ENCODE measurements at regions not wholly inside any gene's neighbourhood (a gene's known extent, or its start where the extent isn't known, plus 50 kb on each side); places are given as distances from the start of the nearest gene placed in this dataset.

- TF ChIP-seq IRF2 (CRISPR knock-in tag; IDR thresholded peaks at IDR 0.05; ENCODE audit: borderline replicate concordance, low read depth) = no peak
Observed at GRCh38 chr11:88013508-88014065, 161.7 kb downstream of the RAB38 start (continued).

DNA sequence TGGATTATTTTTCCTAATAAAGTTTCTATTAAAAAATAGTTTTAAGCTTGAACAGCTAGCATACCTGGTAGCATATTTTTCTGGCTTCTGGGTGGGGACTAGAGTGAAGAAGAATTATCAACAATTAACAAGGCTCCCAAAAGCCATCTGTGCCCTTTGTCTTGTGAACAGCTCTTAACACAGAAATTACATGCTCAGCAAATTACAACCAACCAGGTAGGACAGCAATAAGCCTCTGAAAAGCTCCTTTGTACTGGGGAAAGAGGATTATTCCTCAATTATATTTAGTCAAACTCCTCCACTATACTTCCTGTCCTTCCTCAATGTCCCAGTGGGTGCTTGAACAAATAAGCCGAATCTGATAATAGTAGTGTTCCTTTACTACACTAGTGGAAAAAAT, 162.8 kb downstream of the RAB38 start:
- POLR2A ChIA-PET = interaction anchor here (0.5 to 0.6 kb wide), 2 partner anchors 248 to 314 kb away, joined by 3 to 4 read pairs; no protein-coding TSS in a partner anchor
- ATAC-seq = no peak
- CTCF ChIA-PET = interaction anchor here (1.0 to 1.2 kb wide), 2 partner anchors 134 to 540 kb away, joined by 3 to 4 read pairs; no protein-coding TSS in a partner anchor
- Mint-ChIP-seq H3K27ac (no peak overlapping the region), H3K4me3 (no peak overlapping the region), H3K36me3 (no peaks in the 10 kb centered on the region), H3K4me1 (peaks cover 11% of the 10 kb centered on the region), H3K9me3 (no peaks in the 10 kb centered on the region), H3K27me3 (ENCODE audit: low read depth) (no peaks in the 10 kb centered on the region)
- TF ChIP-seq EMX1 (CRISPR knock-in tag; IDR thresholded peaks at IDR 0.05) = no peak
- no peak for TF ChIP-seq ZNF263 (CRISPR knock-in tag; IDR thresholded peaks at IDR 0.05; ENCODE audit: low read depth)
- TF ChIP-seq SMAD3 (CRISPR knock-in tag; IDR thresholded peaks at IDR 0.05; ENCODE audit: borderline replicate concordance) = no peak
- no peak for TF ChIP-seq ZNF219 (CRISPR knock-in tag; IDR thresholded peaks at IDR 0.05; ENCODE audit: borderline replicate concordance)
- no peak for TF ChIP-seq FOXJ3 (CRISPR knock-in tag; IDR thresholded peaks at IDR 0.05; ENCODE audit: borderline replicate concordance)
- TF ChIP-seq, protein P1, sequence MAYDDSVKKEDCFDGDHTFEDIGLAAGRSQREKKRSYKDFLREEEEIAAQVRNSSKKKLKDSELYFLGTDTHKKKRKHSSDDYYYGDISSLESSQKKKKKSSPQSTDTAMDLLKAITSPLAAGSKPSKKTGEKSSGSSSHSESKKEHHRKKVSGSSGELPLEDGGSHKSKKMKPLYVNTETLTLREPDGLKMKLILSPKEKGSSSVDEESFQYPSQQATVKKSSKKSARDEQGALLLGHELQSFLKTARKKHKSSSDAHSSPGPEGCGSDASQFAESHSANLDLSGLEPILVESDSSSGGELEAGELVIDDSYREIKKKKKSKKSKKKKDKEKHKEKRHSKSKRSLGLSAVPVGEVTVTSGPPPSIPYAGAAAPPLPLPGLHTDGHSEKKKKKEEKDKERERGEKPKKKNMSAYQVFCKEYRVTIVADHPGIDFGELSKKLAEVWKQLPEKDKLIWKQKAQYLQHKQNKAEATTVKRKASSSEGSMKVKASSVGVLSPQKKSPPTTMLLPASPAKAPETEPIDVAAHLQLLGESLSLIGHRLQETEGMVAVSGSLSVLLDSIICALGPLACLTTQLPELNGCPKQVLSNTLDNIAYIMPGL (CRISPR knock-in tag; IDR thresholded peaks at IDR 0.05) = no peak
- no peak for TF ChIP-seq TCF7 (CRISPR knock-in tag; IDR thresholded peaks at IDR 0.05; ENCODE audit: low read depth)
- TF ChIP-seq NR1H2 (CRISPR knock-in tag; IDR thresholded peaks at IDR 0.05) = no peak
- no peak for DNase-seq (ENCODE audit: low spot score)

GRCh38 chr11:87976009-87976408, 199.2 kb downstream of the RAB38 start:
- Mint-ChIP-seq H3K9me3 (no peaks in the 10 kb centered on the region), H3K27me3 (ENCODE audit: low read depth) (no peaks in the 10 kb centered on the region; the same call in 1 of the 2 replicates), H3K27ac (no peak overlapping the region), H3K4me3 (no peak overlapping the region), H3K36me3 (no peaks in the 10 kb centered on the region), H3K4me1 (peaks cover 20% of the 10 kb centered on the region)
- TF ChIP-seq RELA (CRISPR knock-in tag; IDR thresholded peaks at IDR 0.05; ENCODE audit: borderline replicate concordance) (no peak), ATF1 (CRISPR knock-in tag; IDR thresholded peaks at IDR 0.05) (no peak)
- no peak for DNase-seq (ENCODE audit: low spot score)
- no peak for ATAC-seq
- CTCF ChIA-PET = no interaction called here
- POLR2A ChIA-PET = no interaction called here

- no peaks in the 10 kb centered on the region for H3K9me3 Mint-ChIP-seq
- no peaks in the 10 kb centered on the region for H3K36me3 Mint-ChIP-seq
- peaks cover 31% of the 10 kb centered on the region for H3K4me1 Mint-ChIP-seq
- DNase-seq (ENCODE audit: low spot score) (no peak), ATAC-seq (no peak; the same call in 1 of the 2 replicates)
- no peak for TF ChIP-seq GTF2I (CRISPR knock-in tag; conservative IDR thresholded peaks at IDR 0.05)
- no peak for TF ChIP-seq CREM (CRISPR knock-in tag; IDR thresholded peaks at IDR 0.05)
- no peak for TF ChIP-seq ZNF317 (CRISPR knock-in tag; IDR thresholded peaks at IDR 0.05; ENCODE audit: borderline replicate concordance, low read depth)
- TF ChIP-seq ZNF138 (CRISPR knock-in tag; conservative IDR thresholded peaks at IDR 0.05) = no peak
- H3K4me3 Mint-ChIP-seq = no peak overlapping the region
- H3K27me3 Mint-ChIP-seq (ENCODE audit: low read depth) = no peaks in the 10 kb centered on the region; the same call in 1 of the 2 replicates
- ChIA-PET POLR2A (no interaction called here), CTCF (interaction anchor here (1.2 to 1.3 kb wide), 2 partner anchors 511 to 578 kb away, joined by 3 to 4 read pairs; no protein-coding TSS in a partner anchor)
- H3K27ac Mint-ChIP-seq = no peak overlapping the region
Observed at GRCh38 chr11:87974797-87975196, 200.4 kb downstream of the RAB38 start.

DNA sequence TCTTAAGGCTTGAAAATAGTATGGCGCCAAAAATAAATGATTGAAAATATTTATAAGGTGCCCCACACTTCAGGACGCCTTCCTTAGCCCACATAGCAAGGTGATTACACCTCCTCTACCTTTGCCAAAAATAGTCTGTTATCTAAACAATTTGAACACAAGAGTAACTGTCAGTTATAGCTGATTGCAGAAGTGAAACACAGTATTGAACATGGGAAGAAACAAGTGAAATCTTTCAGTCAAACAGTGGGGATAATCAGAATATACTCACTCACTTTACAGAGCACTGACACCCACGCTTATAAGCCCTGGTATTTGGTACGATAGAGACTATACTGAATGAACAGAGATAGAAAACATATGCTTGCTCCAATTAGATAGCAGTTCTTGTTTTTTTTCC, 203.1 kb downstream of the RAB38 start:
- H3K9me3 Mint-ChIP-seq = no peaks in the 10 kb centered on the region
- ChIA-PET POLR2A (no interaction called here), CTCF (no interaction called here)
- no peak for DNase-seq (ENCODE audit: low spot score)
- H3K27ac Mint-ChIP-seq = no peak overlapping the region
- ATAC-seq = no peak
- H3K4me3 Mint-ChIP-seq = no peak overlapping the region
- no peaks in the 10 kb centered on the region for H3K36me3 Mint-ChIP-seq
- H3K27me3 Mint-ChIP-seq (ENCODE audit: low read depth) = no peaks in the 10 kb centered on the region; the same call in 1 of the 2 replicates
- H3K4me1 Mint-ChIP-seq = peaks cover 43% of the 10 kb centered on the region
- TF ChIP-seq ZNF671 (CRISPR knock-in tag; IDR thresholded peaks at IDR 0.05) (no peak), ELF4 (CRISPR knock-in tag; IDR thresholded peaks at IDR 0.05; ENCODE audit: low read depth) (no peak), SMAD4 (CRISPR knock-in tag; IDR thresholded peaks at IDR 0.05) (no peak), ATF2 (CRISPR knock-in tag; IDR thresholded peaks at IDR 0.05; ENCODE audit: borderline replicate concordance, low read depth) (no peak), NR3C1 (CRISPR knock-in tag; conservative IDR thresholded peaks at IDR 0.05; ENCODE audit: low read depth) (no peak), MLX (CRISPR knock-in tag; IDR thresholded peaks at IDR 0.05) (no peak)
- TF ChIP-seq, protein P2, sequence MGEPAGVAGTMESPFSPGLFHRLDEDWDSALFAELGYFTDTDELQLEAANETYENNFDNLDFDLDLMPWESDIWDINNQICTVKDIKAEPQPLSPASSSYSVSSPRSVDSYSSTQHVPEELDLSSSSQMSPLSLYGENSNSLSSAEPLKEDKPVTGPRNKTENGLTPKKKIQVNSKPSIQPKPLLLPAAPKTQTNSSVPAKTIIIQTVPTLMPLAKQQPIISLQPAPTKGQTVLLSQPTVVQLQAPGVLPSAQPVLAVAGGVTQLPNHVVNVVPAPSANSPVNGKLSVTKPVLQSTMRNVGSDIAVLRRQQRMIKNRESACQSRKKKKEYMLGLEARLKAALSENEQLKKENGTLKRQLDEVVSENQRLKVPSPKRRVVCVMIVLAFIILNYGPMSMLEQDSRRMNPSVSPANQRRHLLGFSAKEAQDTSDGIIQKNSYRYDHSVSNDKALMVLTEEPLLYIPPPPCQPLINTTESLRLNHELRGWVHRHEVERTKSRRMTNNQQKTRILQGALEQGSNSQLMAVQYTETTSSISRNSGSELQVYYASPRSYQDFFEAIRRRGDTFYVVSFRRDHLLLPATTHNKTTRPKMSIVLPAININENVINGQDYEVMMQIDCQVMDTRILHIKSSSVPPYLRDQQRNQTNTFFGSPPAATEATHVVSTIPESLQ (CRISPR knock-in tag; IDR thresholded peaks at IDR 0.05) = no peak
